CD14-positive monocyte (primary cell): ENCODE measurements at regions not wholly inside any gene's neighbourhood (a gene's known extent, or its start where the extent isn't known, plus 50 kb on each side); places are given as distances from the start of the nearest gene placed in this dataset.

Experiments
- DNase-seq, 3 donors: peaks; one replicate each; pipeline ENCODE4 v3.0.0-alpha.2; 2011 to 2022
- H2AFZ ChIP-seq: 2 replicates; pipeline ENCODE4 v1.6.0; 2012; ENCODE audit warnings: mild to moderate bottlenecking, low read depth, low read length, inconsistent platforms; ENCODE audit not compliant: insufficient read depth, poor library complexity, severe bottlenecking
- H3K27ac ChIP-seq, 2 donors: 1 replicate in 1 of 2; 2 replicates in 1 of 2; pipeline ENCODE4 v1.5.1; 2012 to 2013; ENCODE audit warnings: low read length in 2 of 2, control low read depth in 1 of 2, inconsistent platforms in 1 of 2, low read depth in 1 of 2, mild to moderate bottlenecking in 1 of 2
- H3K27me3 ChIP-seq, 2 donors: one replicate each; pipeline versions ENCODE4 v1.6.0 to v1.6.1; 2011 to 2013; ENCODE audit warnings: low read length in 2 of 2; ENCODE audit not compliant: control insufficient read depth in 2 of 2, insufficient read depth in 2 of 2
- H3K36me3 ChIP-seq, 2 donors: replicated peaks in 1 of 2; 1 replicate in 1 of 2; 2 replicates in 1 of 2; pipeline versions ENCODE4 v1.5.1 to v1.6.1; 2012 to 2013; ENCODE audit warnings: low read length in 2 of 2, control low read depth in 1 of 2, inconsistent platforms in 1 of 2, mild to moderate bottlenecking in 1 of 2; ENCODE audit not compliant: insufficient read depth in 2 of 2, control insufficient read depth in 1 of 2
- H3K4me1 ChIP-seq, 2 donors: 1 replicate in 1 of 2; 2 replicates in 1 of 2; pipeline versions ENCODE4 v1.5.1 to v1.6.1; 2012 to 2013; ENCODE audit warnings: low read length in 2 of 2, control low read depth in 1 of 2, inconsistent platforms in 1 of 2, mild to moderate bottlenecking in 1 of 2, moderate library complexity in 1 of 2; ENCODE audit not compliant: insufficient read depth in 2 of 2, control insufficient read depth in 1 of 2
- H3K4me2 ChIP-seq: replicated peaks from 2 replicates; pipeline ENCODE3; 2012; ENCODE audit warnings: low read length, moderate library complexity, mild to moderate bottlenecking; ENCODE audit not compliant: poor library complexity, severe bottlenecking; ENCODE audit errors: extremely low read depth
- H3K4me3 ChIP-seq, 3 experiments: fragments of 200-600 bp in 1 of 3; sonication (generic) in 1 of 3; replicated peaks in 1 of 3; 1 replicate in 2 of 3; 2 replicates in 1 of 3; pipeline ENCODE4 v1.5.1; 2011 to 2013; ENCODE audit warnings: low read length in 3 of 3, mild to moderate bottlenecking in 3 of 3, control low read depth in 2 of 3, low read depth in 2 of 3, inconsistent platforms in 1 of 3, moderate library complexity in 1 of 3
- H3K79me2 ChIP-seq: 2 replicates; pipeline ENCODE4 v1.6.0; 2012; ENCODE audit warnings: mild to moderate bottlenecking, control low read depth, inconsistent platforms, low read length, moderate library complexity; ENCODE audit not compliant: insufficient read depth
- H3K9ac ChIP-seq: 2 replicates; pipeline ENCODE4 v1.6.0; 2017; ENCODE audit warnings: low read length, mild to moderate bottlenecking; ENCODE audit not compliant: insufficient read depth, poor library complexity, severe bottlenecking
- H3K9me3 ChIP-seq, 2 donors: replicated peaks in 1 of 2; 1 replicate in 1 of 2; 2 replicates in 1 of 2; pipeline versions ENCODE4 v1.5.1 to v1.6.1; 2012 to 2013; ENCODE audit warnings: low read length in 2 of 2, control low read depth in 1 of 2; ENCODE audit not compliant: control insufficient read depth in 1 of 2, insufficient read depth in 1 of 2
- H4K20me1 ChIP-seq: 2 replicates; pipeline ENCODE4 v1.6.0; 2012; ENCODE audit warnings: mild to moderate bottlenecking, low read length, control low read depth, moderate library complexity; ENCODE audit not compliant: insufficient read depth
- H3K27ac Mint-ChIP-seq, 7 donors: one replicate each; pipeline ENCODE4 v1.8.0; 2020; ENCODE audit warnings: mild to moderate bottlenecking in 7 of 7, mixed read lengths in 7 of 7, moderate library complexity in 6 of 7, inconsistent platforms in 2 of 7
- H3K27me3 Mint-ChIP-seq, 3 donors: one replicate each; pipeline ENCODE4 v1.8.0; 2021 to 2022; ENCODE audit warnings: low read depth in 3 of 3, mild to moderate bottlenecking in 3 of 3, mixed read lengths in 3 of 3, moderate library complexity in 3 of 3, inconsistent platforms in 1 of 3
- H3K36me3 Mint-ChIP-seq, 2 donors: one replicate each; pipeline ENCODE4 v1.8.0; 2020; ENCODE audit warnings: mixed read lengths in 2 of 2, inconsistent platforms in 1 of 2, mild to moderate bottlenecking in 1 of 2
- H3K4me1 Mint-ChIP-seq: one replicate; pipeline ENCODE4 v1.8.0; 2020; ENCODE audit warnings: mild to moderate bottlenecking, mixed read lengths
- H3K4me3 Mint-ChIP-seq, 2 donors: one replicate each; pipeline ENCODE4 v1.8.0; 2020; ENCODE audit warnings: mild to moderate bottlenecking in 2 of 2, mixed read lengths in 2 of 2, moderate library complexity in 1 of 2
- H3K9me3 Mint-ChIP-seq, 7 donors: one replicate each; pipeline ENCODE4 v1.8.0; 2020 to 2022; ENCODE audit warnings: mixed read lengths in 7 of 7, mild to moderate bottlenecking in 6 of 7, moderate library complexity in 6 of 7, inconsistent platforms in 2 of 7
- WGBS: methylation state at CpG from one replicate; pipeline ENCODE4 v1.1.5; 2013; ENCODE audit warnings: missing lambda C conversion rate; ENCODE audit not compliant: insufficient coverage; 5-methylcytosine and 5-hydroxymethylcytosine counted together
- intact Hi-C, 2 donors: fragments of 100-400 bp; cut with micrococcal nuclease; formaldehyde crosslinking; loops; one replicate each; pipeline versions ENCODE4 v1.15.0 to v1.15.1; 2023
- TF ChIP-seq, protein P1 (sequence below): fragments of 200-600 bp; IDR thresholded peaks from one replicate; pipeline ENCODE4 v1.8.0; 2022; ENCODE audit warnings: antibody characterized with exemption, mild to moderate bottlenecking

DNA sequence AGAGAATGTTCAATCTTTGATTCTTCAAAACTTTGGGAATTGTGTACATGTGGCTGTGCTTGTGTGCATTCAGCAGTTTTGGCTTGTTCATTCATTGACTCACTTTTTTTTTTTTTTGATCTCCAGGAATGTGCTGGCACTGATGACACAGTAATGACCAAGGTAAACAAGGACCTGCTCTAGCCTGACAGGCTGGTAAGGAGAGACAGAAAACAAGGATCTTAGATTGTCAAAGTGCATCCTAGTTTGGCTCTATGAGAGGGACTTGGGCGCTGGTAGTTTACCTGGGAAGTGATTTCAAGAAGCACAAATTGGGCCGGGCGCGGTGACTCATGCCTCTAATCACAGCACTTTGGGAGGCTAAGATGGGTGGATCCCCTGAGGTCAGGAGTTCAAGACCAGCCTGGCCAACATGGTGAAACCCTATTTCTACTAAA, 233.1 kb upstream of the WSCD1 start:
- Histone ChIP-seq H3K79me2 (no peaks in the 10 kb centered on the region), H3K9ac (no peak overlapping the region), H4K20me1 (no peaks in the 10 kb centered on the region), H3K4me3 (no peak overlapping the region), H3K36me3 (no peaks in the 10 kb centered on the region), H3K4me2 (no peak overlapping the region), H3K4me1 (no peaks in the 10 kb centered on the region), H2AFZ (no peak overlapping the region), H3K9me3 (no peaks in the 10 kb centered on the region), H3K27ac (no peak overlapping the region), H3K27me3 (peaks cover 2 to 3% of the 10 kb centered on the region in 2 donors)
- intact Hi-C loops: no loop called here
- WGBS: 100% methylated on average over 1 of the region's 4 CpGs
- Mint-ChIP-seq H3K4me3 (no peak overlapping the region), H3K27me3 (peaks cover 4 to 10% (median 6%) of the 10 kb centered on the region in 3 donors), H3K4me1 (no peaks in the 10 kb centered on the region), H3K36me3 (no peaks in the 10 kb centered on the region), H3K9me3 (peaks cover 0 to 2% (median 0%) of the 10 kb centered on the region in 7 donors), H3K27ac (no peak overlapping the region)
- no peak for DNase-seq
- TF ChIP-seq, protein P1, sequence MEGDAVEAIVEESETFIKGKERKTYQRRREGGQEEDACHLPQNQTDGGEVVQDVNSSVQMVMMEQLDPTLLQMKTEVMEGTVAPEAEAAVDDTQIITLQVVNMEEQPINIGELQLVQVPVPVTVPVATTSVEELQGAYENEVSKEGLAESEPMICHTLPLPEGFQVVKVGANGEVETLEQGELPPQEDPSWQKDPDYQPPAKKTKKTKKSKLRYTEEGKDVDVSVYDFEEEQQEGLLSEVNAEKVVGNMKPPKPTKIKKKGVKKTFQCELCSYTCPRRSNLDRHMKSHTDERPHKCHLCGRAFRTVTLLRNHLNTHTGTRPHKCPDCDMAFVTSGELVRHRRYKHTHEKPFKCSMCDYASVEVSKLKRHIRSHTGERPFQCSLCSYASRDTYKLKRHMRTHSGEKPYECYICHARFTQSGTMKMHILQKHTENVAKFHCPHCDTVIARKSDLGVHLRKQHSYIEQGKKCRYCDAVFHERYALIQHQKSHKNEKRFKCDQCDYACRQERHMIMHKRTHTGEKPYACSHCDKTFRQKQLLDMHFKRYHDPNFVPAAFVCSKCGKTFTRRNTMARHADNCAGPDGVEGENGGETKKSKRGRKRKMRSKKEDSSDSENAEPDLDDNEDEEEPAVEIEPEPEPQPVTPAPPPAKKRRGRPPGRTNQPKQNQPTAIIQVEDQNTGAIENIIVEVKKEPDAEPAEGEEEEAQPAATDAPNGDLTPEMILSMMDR: no peak

DNA sequence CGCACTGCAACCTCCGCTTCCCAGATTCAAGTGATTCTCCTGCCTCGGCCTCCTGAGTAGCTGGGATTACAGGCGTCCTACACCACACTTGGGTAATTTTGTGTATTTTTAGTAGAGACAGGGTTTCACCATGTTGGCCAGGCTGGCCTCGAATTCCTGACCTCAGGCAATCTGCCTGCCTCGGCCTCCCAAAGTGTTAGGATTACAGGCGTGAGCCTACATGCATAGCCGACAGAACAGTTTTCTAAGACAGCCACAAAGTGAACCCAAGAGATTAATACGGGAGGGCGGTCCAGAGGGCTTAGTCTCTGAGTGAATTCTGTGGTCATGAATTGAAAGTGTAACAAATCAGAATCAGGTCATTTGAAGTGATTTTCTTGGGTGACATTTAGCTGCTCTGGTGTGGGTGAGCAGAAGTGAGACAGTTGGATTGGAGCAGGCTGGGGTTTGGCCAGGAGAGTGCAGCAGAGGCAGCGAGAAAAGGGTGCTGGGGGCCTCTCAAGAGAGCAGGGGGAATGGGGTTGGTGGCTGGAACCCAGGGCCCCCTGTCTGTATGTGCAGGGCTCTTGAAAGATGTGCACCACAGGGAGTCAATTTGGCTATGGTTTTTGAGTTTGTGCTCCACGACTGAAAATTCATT, 231.4 kb upstream of the WSCD1 start:
- H3K36me3 ChIP-seq: no peaks in the 10 kb centered on the region
- H3K4me1 ChIP-seq: no peaks in the 10 kb centered on the region
- no peaks in the 10 kb centered on the region for H3K79me2 ChIP-seq
- no peak overlapping the region for H3K27ac ChIP-seq
- peaks cover 4 to 10% (median 6%) of the 10 kb centered on the region in 3 donors for H3K27me3 Mint-ChIP-seq
- H4K20me1 ChIP-seq: no peaks in the 10 kb centered on the region
- H3K27ac Mint-ChIP-seq: no peak overlapping the region
- H3K4me2 ChIP-seq: no peak overlapping the region
- H3K4me3 Mint-ChIP-seq: no peak overlapping the region
- H3K9ac ChIP-seq: no peak overlapping the region
- H3K27me3 ChIP-seq: no peaks in the 10 kb centered on the region
- H3K9me3 Mint-ChIP-seq: peaks cover 0 to 2% (median 0%) of the 10 kb centered on the region in 7 donors
- no peaks in the 10 kb centered on the region for H3K36me3 Mint-ChIP-seq
- no peak overlapping the region for H2AFZ ChIP-seq
- H3K4me1 Mint-ChIP-seq: no peaks in the 10 kb centered on the region
- no peak for DNase-seq
- TF ChIP-seq, protein P1: no peak
- intact Hi-C loops: no loop called here
- no peak overlapping the region for H3K4me3 ChIP-seq
- 96% methylated on average over 7 of the region's 12 CpGs for WGBS
- no peaks in the 10 kb centered on the region for H3K9me3 ChIP-seq
